Activated CD8-positive, alpha-beta memory T cell treated with anti-CD3 and anti-CD28 coated beads, Interleukin-2, amount 10 ng/mL, durations not matched to agents 7 days and 5 days (primary cell): ENCODE measurements at regions not wholly inside any gene's neighbourhood (a gene's known extent, or its start where the extent isn't known, plus 50 kb on each side); places are given as distances from the start of the nearest gene placed in this dataset.
"Not testable (repeated sequence)": the region's sequence is repeated elsewhere in the genome, so short reads cannot be mapped to it uniquely, and the experiment has no call there.

Source experiments
- ATAC-seq: fragments of 150-1000 bp; cut with Tn5 transposase; one replicate; pipeline ENCODE4 v1.10.0; 2021; ENCODE audit warnings: moderate library complexity
- CTCF ChIA-PET: fragments of 350-600 bp; sonication (Branson Sonifier 250); formaldehyde crosslinking; loops from one replicate; lab custom pipeline; 2021; ENCODE audit warnings: antibody characterized with exemption; lab: Charles Lee
- DNase-seq: peaks from one replicate; pipeline ENCODE4 v3.0.0-alpha.2; 2020
- H3K27ac Mint-ChIP-seq: one replicate; pipeline ENCODE4 v1.8.0; 2021; ENCODE audit warnings: mild to moderate bottlenecking, mixed read lengths
- H3K27me3 Mint-ChIP-seq: one replicate; pipeline ENCODE4 v1.8.0; 2021; ENCODE audit warnings: mixed read lengths
- H3K36me3 Mint-ChIP-seq: one replicate; pipeline ENCODE4 v1.8.0; 2021; ENCODE audit warnings: mild to moderate bottlenecking, mixed read lengths
- H3K4me1 Mint-ChIP-seq: one replicate; pipeline ENCODE4 v1.8.0; 2021; ENCODE audit warnings: mixed read lengths
- H3K4me3 Mint-ChIP-seq: one replicate; pipeline ENCODE4 v1.8.0; 2021; ENCODE audit warnings: mild to moderate bottlenecking, moderate library complexity, mixed read lengths
- H3K9me3 Mint-ChIP-seq: one replicate; pipeline ENCODE4 v1.8.0; 2022; ENCODE audit warnings: low read depth, mixed read lengths

DNA sequence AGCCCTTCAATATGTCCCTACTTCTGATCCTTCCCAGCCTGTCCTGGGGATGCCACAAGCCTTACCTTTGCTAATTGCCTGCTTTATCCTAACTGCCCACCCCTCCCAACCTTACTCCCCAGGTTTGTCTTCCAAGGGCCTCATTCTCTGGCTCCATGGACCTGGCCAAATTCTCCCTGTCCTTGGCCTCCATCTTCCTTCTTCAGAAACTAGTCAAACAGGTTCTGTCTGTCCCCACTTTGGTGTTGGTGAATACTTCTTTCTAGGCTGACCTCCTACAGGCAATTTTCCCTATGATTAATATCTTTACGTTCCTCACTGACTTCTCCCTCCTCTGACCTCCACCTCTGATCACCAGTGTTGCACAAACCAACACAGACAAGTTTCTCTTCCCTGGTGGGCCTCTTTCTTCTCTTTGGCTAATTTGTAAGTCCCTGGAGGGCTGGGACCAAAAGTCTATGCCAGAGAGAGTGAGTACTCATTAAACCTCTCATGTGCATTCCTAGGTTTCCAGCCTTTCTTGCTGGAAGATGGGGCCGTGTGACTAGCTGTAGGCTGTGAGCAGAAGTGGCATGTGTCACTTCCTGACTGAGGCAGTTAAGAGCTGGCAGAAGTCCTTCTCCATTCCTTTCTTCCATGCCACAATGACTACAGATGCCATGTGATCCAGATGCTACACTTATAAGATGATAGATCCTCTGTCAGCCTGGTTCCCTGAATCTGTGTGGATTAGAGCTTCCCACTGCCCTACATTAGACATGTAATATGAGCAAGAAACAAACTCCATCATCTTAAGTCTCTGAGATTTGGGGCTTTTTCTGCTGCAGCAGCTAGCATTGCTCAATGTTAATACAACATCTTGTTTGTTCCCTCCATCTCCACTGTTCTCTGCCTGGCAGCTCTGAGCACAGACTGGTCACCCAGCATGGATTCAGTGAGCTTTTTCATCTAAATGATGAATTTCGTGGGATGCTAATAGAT lies 382.7 kb downstream of the RPS24 start:
- H3K4me1 Mint-ChIP-seq = no peaks in the 10 kb centered on the region
- no peak overlapping the region for H3K4me3 Mint-ChIP-seq
- peaks cover 2% of the 10 kb centered on the region for H3K27me3 Mint-ChIP-seq
- H3K36me3 Mint-ChIP-seq = no peaks in the 10 kb centered on the region
- CTCF ChIA-PET = no interaction called here
- no peak for DNase-seq
- no peak overlapping the region for H3K27ac Mint-ChIP-seq
- ATAC-seq = no peak
- H3K9me3 Mint-ChIP-seq = no peaks in the 10 kb centered on the region

DNA sequence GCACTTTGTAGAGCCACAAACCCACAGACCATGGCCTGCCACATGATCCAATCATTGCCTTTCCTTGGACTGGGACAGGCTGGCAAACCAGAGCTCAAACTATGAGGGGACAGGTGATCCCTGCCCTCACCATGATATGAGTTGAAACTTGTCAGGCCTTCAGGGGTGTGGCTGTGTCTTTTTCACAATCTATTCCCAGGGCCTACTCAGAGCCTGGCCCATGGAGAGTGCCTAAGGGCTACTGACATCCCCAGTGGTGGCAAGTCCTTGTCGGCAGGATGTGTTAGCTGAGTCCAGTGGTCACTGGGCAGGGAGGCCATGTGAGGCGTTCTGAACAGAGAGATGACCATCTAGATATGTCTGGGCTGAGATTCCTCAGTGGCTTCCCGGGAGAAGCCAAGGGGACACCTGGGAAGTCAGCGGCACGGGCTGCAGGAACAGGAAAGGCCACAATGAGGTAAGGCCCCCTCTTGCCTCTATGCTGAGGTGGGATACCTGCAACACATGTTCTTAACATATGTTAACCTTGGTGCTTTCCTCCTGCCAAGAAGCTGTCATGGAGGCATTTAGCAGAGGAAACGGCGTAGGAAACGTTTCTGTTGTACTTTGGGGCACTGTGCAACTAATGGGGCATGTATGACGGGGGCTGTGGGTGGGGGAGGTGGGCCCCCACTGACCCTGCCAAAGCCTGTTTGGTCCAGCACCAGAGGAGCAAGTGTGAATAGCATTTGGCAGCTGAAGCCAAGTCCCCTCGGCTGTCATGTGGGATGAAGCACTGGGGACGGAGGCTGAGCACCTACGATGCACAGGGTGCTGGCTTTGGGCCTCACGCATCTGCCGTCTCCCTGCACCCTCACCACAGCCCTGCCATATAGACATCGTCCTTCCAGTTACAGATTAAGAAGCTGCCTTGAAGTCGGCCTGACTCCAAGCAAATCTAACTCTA lies 384.0 kb downstream of the RPS24 start:
- no peak for ATAC-seq
- no peak for DNase-seq
- Mint-ChIP-seq H3K4me3 (no peak overlapping the region), H3K9me3 (no peaks in the 10 kb centered on the region), H3K27ac (no peak overlapping the region), H3K27me3 (peaks cover 3% of the 10 kb centered on the region), H3K4me1 (no peaks in the 10 kb centered on the region), H3K36me3 (no peaks in the 10 kb centered on the region)
- CTCF ChIA-PET = no interaction called here

- H3K4me3 Mint-ChIP-seq = no peak overlapping the region
- ATAC-seq = no peak
- peaks cover 3% of the 10 kb centered on the region for H3K27me3 Mint-ChIP-seq
- no peak overlapping the region for H3K27ac Mint-ChIP-seq
- no peak for DNase-seq
- no peaks in the 10 kb centered on the region for H3K9me3 Mint-ChIP-seq
- H3K4me1 Mint-ChIP-seq = no peaks in the 10 kb centered on the region
- no peaks in the 10 kb centered on the region for H3K36me3 Mint-ChIP-seq
- CTCF ChIA-PET = no interaction called here
Observed at GRCh38 chr10:78419481-78420265, 386.0 kb downstream of the RPS24 start.

DNA sequence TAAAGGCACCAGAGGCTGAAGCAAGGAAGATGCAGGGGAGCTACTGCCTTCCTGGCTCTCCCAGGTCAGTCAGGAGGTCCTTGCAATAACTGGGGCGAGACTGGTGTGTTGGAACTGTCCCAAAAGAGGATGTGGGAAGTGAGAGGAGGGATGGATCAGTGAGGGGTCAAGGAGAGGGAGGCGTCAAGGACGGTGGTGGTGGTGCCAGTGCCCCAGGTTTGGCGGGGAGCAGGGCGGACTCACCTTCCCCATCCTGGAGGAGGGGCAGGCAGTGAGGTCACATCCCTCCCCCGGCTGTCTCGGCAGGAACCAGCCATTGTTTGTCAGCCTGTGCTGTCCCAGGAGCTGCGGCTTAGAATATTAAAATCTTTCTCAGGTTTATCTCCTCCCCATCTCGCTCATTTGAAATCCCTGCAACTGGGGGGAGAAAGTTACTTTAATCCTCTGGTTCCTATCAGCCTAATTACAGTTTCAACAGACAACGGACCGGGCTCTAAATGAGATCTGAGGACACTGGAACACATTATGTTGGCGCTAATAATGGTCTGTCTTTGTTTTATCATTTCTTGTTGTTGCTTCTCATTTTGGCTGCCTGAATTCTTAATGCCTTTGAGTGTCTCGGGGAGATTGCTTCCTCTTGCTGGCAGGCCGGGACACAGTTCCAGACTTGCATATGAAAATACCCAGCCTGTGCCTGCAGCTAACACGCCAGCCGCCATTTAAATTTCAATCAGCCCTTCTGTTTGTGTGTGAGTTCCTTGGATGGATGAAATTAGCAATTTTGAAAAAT lies 387.5 kb downstream of the RPS24 start:
- Mint-ChIP-seq H3K36me3 (no peaks in the 10 kb centered on the region), H3K27ac (no peak overlapping the region), H3K4me1 (no peaks in the 10 kb centered on the region), H3K27me3 (peaks cover 9% of the 10 kb centered on the region), H3K4me3 (no peak overlapping the region), H3K9me3 (no peaks in the 10 kb centered on the region)
- DNase-seq (no peak), ATAC-seq (no peak)
- CTCF ChIA-PET = no interaction called here

GRCh38 chr10:78424050-78424449 lies 390.4 kb downstream of the RPS24 start:
- H3K27ac Mint-ChIP-seq, ATAC-seq, CTCF ChIA-PET, DNase-seq, H3K4me3 Mint-ChIP-seq, H3K4me1 Mint-ChIP-seq, H3K9me3 Mint-ChIP-seq, H3K36me3 Mint-ChIP-seq: not testable (repeated sequence)
- peaks cover 32% of the 10 kb centered on the region for H3K27me3 Mint-ChIP-seq

- H3K36me3 Mint-ChIP-seq = no peaks in the 10 kb centered on the region
- CTCF ChIA-PET = no interaction called here
- H3K9me3 Mint-ChIP-seq = no peaks in the 10 kb centered on the region
- H3K27ac Mint-ChIP-seq = no peak overlapping the region
- H3K27me3 Mint-ChIP-seq = peaks cover 38% of the 10 kb centered on the region
- DNase-seq (no peak), ATAC-seq (no peak)
- H3K4me3 Mint-ChIP-seq = no peak overlapping the region
- no peaks in the 10 kb centered on the region for H3K4me1 Mint-ChIP-seq
Observed at GRCh38 chr10:78424723-78425122, 391.1 kb downstream of the RPS24 start.

DNA sequence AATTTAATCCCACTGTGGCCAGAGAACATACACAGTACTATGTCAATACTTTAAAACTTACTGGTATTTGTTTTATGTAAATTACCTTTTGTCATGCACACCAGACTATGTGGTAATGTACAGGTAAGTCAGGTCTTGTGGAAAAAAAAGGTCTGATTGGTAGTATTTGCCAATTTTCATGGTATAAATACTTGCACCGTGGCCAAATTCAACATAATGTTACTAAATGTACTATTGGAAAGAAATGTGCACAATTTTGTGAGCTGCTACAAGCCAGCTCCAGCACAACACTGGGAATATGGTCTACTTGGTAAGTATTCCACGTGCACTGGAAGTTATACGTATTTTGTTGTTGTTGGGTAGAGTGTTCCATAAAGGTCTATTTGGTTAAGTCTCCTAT lies 392.5 kb downstream of the RPS24 start:
- ATAC-seq = no peak
- Mint-ChIP-seq H3K9me3 (no peaks in the 10 kb centered on the region), H3K4me1 (no peaks in the 10 kb centered on the region), H3K27ac (no peak overlapping the region), H3K36me3 (no peaks in the 10 kb centered on the region), H3K27me3 (peaks cover 50% of the 10 kb centered on the region), H3K4me3 (no peak overlapping the region)
- no peak for DNase-seq
- CTCF ChIA-PET = interaction anchor here (0.9 kb wide), 1 partner anchor 73 kb away, joined by 3 read pairs; no protein-coding TSS in a partner anchor

DNA sequence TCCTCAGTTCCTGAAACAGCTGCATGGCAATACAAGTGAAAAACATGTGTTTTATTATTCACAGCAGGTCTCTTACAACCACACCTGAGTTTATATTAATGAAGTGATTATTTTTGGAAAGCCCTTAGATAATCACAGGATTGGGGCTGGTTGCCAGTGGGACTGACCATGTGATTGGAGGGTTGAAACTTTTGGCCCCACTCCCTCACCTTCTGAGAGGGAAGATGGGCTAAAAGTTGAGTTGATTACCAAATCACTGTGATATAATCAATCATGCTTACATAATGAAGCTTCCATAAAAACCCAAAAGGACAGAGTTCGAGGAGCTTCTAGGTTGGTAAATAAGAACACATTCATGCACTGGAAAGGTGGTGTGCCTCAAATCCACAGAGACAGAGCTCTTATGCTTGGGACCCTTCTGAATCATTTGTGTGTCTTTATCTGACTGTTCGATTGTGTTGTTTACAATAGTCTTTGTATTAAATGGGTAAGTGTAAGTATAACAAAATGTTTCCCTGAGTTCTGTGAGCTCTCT lies 393.9 kb downstream of the RPS24 start:
- no peak overlapping the region for H3K27ac Mint-ChIP-seq
- peaks cover 56% of the 10 kb centered on the region for H3K27me3 Mint-ChIP-seq
- no peak overlapping the region for H3K4me3 Mint-ChIP-seq
- no peaks in the 10 kb centered on the region for H3K4me1 Mint-ChIP-seq
- CTCF ChIA-PET = no interaction called here
- DNase-seq (no peak), ATAC-seq (no peak)
- no peaks in the 10 kb centered on the region for H3K9me3 Mint-ChIP-seq
- no peaks in the 10 kb centered on the region for H3K36me3 Mint-ChIP-seq

- no peaks in the 10 kb centered on the region for H3K9me3 Mint-ChIP-seq
- H3K4me1 Mint-ChIP-seq = no peaks in the 10 kb centered on the region
- no peak overlapping the region for H3K27ac Mint-ChIP-seq
- no peak for DNase-seq
- H3K4me3 Mint-ChIP-seq = no peak overlapping the region
- ATAC-seq = no peak
- peaks cover 56% of the 10 kb centered on the region for H3K27me3 Mint-ChIP-seq
- H3K36me3 Mint-ChIP-seq = no peaks in the 10 kb centered on the region
- CTCF ChIA-PET = no interaction called here
Observed at GRCh38 chr10:78428579-78428978, 394.9 kb downstream of the RPS24 start.

DNA sequence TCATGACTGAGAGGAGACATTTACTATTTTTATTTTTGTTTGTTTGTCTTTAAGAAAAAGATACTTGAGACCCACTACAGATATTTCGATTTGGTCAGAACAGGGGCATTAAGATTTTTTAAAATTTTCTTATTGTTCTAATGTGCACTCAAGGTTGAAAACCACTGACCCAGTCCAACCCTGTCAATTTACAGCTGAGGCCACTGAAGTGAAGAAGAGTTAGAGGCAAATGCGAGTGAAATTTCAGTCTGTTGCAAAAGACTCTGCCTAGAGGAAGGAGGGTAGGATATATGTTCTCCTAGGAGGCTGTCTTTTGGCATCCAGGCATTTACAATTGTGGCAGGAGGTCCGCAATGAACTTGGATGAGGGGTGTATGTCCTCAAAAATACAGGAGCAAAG lies 396.3 kb downstream of the RPS24 start:
- Mint-ChIP-seq H3K27ac (no peak overlapping the region), H3K27me3 (peaks cover 56% of the 10 kb centered on the region), H3K9me3 (no peaks in the 10 kb centered on the region), H3K36me3 (no peaks in the 10 kb centered on the region), H3K4me3 (no peak overlapping the region), H3K4me1 (no peaks in the 10 kb centered on the region)
- DNase-seq = no peak
- CTCF ChIA-PET = no interaction called here
- ATAC-seq = no peak

DNA sequence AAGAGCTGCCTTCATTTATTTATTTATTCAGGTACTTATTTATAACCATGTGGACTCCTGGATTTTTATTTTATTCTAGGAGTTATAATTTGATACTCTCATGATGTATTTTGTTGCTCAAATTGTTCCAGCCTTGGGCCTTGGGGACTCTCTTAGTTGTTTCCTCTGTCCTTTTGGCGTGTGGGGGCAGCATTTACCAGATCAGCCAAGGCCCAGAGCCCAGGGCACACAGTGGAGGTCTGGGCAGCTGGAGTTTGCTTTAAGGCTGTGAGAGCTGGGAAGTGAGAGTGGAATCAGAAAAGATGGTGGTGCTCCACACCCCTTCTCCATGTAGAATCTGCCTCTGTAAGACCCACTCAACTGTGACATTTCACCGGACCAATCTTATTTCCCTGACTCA lies 398.9 kb downstream of the RPS24 start:
- H3K9me3 Mint-ChIP-seq = no peaks in the 10 kb centered on the region
- H3K4me3 Mint-ChIP-seq = no peak overlapping the region
- no peaks in the 10 kb centered on the region for H3K36me3 Mint-ChIP-seq
- DNase-seq (no peak), ATAC-seq (no peak)
- H3K27ac Mint-ChIP-seq = no peak overlapping the region
- no peaks in the 10 kb centered on the region for H3K4me1 Mint-ChIP-seq
- peaks cover 47% of the 10 kb centered on the region for H3K27me3 Mint-ChIP-seq
- CTCF ChIA-PET = no interaction called here

GRCh38 chr10:78433076-78433595 lies 399.5 kb downstream of the RPS24 start:
- H3K36me3 Mint-ChIP-seq = no peaks in the 10 kb centered on the region
- no peak for DNase-seq
- H3K4me3 Mint-ChIP-seq = no peak overlapping the region
- H3K27ac Mint-ChIP-seq = no peak overlapping the region
- peaks cover 44% of the 10 kb centered on the region for H3K27me3 Mint-ChIP-seq
- ATAC-seq = no peak
- no peaks in the 10 kb centered on the region for H3K9me3 Mint-ChIP-seq
- CTCF ChIA-PET = no interaction called here
- H3K4me1 Mint-ChIP-seq = no peaks in the 10 kb centered on the region
